LoVo (cell line): ENCODE measurements at regions not wholly inside any gene's neighbourhood (a gene's known extent, or its start where the extent isn't known, plus 50 kb on each side); places are given as distances from the start of the nearest gene placed in this dataset.

Experiments
- DNase-seq: peaks from one replicate; pipeline ENCODE4 v3.0.0-alpha.2; 2016; ENCODE audit warnings: low spot score

DNA sequence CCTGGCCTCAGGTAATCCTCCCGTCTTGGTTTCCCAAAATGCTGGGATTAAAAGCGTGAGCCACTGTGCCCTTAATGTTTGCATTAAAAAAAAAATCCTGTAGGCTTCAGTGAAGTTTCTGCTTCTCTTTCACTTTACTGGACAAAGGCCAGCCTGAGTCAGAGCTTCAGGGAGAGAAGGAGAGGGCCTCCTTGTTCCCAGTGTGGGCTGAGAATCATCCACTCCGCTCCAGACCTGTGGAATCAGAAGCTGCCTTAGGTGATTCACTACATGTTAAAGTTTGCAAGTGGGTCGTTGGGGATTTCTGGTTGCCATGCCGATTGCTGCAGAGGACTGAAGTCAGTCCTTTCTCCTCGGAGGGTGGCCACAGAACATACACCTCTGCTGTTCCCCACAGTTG is 113.3 kb upstream of the EEF1E1 start:
- DNase-seq = no peak

DNA sequence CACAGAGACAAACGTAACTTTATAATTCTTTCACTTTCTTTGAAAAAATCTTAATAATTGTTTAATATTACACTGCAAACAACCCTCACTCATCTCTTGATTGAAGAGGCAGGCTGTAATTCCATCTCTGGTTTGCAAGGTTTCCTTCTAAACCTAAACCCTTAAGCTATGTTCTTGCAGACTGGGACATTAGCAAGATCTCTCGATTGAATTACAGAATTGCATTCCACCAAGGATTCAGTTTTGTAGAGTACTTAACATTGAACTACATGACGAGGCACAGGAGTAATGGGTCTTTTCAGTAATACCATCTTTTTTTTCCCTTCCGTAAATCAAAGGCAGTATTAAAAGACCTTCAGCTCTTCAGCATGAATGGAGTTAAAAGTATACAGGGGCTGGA is 111.6 kb upstream of the EEF1E1 start:
- DNase-seq = no peak

DNA sequence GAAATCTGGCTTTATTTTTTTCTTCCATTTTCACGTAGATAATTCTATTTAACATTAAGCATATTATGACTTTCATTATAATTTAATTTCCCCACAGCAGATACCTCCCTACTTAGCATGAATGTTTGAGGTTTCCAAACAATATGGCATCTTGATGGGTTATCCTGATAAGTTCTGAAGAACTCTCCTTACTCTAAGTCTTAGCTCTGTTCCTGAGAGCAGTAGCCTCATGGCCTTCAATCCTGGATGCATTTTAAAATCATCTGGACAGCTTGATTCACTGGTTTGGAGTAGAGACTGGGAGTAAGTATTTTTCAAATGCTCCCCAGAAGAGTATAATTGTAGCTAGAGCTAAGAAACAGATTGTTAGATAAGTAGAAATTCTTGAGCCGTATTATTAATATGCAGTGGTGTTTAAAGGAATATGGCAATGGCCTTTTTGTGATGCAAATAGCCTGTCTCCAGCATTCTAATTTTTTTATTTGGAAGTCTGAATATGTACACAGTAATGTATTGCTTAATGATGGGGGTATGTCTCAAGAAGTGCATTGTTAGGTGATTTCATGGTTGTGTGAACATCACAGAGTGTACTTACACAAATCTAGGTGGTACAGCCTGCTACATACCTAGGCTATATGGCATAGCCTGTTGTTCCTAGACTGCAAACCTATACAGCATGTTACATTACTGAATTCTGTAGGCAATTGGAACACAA is 110.5 kb upstream of the EEF1E1 start:
- DNase-seq = no peak

DNA sequence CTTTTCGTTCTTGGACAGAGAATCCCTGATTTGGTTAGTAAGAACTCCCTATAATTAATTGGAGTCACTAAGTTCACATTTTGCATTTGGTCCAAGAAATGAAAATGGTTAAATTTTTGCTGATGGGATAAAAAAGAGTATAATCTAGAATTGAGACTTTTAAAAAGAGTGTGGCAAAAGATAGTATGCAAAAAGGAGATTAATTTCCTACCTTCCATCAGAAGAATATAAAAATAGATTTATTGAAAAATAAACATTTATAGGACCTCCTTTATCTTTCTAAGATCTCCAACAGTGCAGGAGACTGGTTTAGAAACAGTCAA is 105.5 kb upstream of the EEF1E1 start:
- no peak for DNase-seq

DNA sequence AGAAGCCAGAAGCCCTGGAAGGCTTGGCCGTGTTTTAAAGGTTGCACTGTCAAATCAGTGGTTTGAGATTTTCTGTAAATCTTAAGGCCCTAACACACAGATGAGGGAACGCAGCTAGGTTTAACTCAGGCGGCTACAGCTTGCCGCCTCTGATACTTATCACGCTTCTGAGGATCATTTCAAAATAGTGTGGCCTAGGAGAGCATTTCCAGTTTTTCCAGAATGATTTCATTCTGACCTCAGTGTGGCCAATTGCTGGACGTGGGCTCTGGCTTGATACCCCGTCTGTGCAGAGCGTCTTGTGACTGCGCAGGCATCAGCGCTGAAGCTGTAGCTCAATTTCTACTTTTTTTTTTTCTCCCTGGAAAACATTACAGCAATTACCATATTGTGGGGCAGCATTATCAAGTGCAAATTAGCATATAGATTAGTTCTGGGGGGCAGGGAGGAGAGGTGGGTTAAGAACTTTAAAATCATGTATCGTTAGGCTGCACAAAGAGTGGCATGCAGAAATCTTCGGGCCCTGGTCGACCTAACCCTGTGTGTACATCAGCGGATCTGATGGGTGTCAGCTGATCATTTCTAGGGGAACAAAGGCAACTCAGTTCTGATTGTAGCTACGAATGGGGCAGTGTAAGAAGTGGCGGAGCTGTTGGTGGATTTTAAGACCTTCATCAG is 105.0 kb upstream of the EEF1E1 start:
- DNase-seq = no peak

DNA sequence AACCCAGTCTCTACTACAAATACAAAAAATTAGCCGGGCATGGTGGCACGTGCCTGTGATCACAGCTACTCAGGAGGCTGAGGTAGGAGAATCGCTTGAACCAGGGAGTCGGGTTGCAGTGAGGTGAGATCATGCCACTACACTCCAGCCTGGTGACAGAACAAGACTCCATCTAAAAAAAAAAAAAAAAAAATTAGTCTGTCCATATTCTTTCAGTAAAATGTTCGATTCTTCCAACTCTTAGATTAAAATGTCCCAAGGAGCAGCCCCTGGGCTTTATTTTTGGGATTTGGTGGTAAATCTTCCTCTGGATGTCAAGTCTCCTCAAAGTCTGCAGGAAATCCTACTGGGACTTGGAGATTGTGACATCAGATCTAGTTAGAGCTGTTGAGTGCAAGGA is 101.0 kb upstream of the EEF1E1 start:
- DNase-seq = no peak

DNA sequence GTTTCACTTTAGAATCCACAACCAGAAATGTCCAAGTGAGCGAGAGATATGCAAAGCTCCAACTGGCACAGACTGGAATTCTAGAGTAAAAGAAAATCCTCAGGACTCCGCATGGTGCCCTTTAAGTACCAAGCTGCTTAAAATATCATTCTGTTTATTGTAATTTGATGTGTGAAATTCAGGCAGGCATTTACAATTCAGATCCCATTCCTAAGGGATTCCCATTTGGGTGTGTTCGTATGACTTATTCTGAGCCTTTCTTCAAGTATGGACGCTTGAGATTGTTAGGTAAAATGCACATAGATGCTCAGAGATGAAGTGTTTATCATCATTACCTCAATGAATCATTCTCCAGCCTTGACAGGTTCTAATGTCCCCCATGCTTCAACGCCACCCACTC is 99.3 kb upstream of the EEF1E1 start:
- DNase-seq = no peak

DNA sequence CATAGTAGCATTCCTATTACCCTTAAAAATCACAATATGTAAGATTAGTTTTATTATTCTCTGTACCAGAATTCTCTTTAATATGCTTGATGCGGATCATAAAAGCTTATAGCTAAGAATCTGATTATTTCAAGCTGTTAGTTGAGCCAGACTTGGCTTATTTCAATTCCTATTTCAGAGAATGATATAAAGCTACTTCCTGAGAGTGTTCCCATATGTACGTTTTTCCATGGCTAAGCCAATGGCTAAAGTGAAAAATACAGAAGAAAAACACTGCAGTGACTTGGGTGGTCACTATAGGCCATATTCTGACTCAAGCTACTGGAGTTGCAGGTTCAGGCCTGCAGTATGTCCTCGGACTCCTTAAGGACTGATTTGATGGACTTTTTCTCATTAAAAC is 97.9 kb upstream of the EEF1E1 start:
- DNase-seq = no peak

DNA sequence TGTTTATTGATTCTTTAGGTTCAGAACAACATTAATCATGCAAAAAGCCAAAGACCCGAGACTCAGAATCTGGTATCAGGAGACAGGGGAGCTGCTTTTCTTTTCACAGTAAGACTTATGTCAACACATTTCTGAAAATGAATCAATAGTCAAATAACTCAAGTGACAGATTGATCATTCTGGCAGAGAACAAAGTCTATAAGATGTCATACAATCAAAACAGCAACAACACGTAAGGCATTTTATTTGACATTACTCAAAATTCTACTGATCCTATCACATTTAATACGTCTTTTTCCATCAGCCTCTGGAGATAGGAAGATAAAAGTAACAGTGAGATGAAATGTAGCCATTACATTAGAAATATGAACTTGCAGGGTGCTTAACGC is 93.4 kb upstream of the EEF1E1 start:
- DNase-seq = no peak

DNA sequence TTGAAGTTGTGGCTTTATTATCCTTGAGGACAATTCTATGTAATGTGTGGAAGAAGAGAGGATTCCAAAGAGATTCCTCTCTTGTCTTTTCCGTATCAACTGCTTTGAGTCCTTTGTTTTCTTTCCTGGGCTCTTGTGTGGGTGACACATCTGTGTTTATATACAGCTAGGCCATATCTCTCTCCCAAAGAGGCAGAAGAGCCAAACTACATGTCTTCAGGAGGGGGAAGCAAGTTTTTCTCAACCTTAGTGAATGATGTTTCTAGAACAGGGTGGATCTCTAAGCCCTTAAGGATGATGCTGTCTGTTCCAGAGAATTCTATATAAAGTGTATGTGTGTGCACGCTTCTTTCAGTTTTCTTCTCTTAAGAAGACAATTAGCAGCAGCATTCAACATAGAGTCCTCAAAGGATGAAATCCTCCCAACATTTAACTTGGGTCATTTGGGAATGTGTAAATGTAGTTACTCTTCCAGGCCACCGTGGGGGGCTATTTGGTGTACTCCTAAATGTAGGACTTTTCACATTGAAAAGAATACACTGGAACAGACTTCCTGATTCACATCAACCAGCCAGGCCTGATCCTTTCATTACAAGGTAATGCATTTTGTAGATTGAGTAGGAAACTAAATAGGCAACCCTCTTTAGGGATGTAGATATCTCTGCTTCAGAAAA is 92.8 kb upstream of the EEF1E1 start:
- no peak for DNase-seq

DNA sequence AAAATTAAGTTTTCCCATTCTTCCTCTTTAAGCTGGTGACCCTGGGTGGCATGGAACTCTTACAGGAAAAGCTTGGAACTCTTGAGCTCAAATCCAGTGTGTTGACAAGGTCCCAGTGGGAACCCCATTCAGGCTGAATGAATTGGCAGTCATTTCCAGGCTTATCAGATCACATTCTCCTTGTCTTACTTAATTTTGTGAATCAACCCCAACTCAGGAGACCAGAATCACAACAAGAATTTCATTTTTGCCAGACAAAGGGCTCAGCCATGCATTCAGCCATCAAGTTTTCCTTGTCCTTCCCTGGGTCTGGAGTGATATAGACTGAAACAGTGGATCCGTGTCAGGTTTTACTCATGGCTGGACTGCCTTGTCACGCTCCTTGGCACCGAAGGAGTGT is 92.1 kb upstream of the EEF1E1 start:
- DNase-seq = no peak

DNA sequence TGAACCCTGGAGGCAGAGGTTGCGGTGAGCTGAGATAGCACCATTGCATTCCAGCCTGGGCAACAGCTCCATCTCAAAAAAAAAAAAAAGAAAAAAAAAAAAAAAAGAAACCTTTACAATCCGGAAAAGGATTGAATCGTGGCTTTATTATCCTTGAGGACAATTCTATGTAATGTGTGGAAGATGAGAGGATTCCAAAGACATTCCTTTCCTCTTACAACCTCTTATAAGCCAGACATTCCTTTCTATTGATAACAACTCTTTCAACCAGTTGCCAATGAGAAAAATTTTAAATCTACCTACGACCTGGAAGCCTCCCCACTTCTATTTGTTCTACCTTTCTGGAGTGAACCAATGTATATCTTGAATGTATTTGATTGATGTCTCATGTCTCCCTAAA is 91.2 kb upstream of the EEF1E1 start:
- DNase-seq = no peak

DNA sequence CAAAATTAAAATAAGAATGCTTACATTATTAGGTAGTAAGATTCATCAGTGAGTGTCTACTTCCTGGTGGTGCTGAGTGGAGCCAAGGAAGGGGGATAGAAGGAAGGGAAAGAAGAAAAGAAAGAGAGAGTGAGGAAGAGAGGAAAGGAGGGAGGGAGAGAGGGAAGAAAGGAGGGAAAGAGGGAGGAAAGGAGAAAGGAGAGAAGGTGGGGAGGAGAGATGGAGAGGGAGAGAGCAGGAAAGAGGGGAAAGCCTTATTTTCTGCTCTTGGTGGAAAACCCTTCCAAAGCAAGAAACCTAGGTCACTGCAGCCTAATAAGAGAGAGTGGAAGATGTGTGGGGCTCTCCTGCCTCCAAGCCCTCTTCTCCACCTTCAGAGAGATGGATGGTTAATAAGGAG is 90.2 kb upstream of the EEF1E1 start:
- DNase-seq = no peak

DNA sequence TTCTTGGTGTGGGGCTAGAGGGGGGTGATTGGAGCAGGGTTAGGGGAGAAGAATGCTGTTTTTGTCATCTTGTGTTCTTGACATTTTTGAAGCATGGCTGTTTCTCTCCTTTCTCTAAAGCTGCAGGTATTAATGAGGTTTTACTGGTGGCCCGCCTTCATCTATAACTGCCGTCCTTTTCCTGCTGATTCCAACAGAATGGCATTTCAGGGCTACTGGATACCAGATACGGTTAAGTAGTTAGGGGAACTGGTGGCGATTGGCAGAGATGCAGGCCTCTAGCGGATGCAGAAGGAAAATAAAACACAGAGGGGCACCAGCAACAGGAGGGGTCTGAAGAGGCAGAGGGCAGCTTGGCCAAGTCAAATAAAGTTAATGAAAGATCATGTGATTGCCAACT is 89.7 kb upstream of the EEF1E1 start:
- no peak for DNase-seq

DNA sequence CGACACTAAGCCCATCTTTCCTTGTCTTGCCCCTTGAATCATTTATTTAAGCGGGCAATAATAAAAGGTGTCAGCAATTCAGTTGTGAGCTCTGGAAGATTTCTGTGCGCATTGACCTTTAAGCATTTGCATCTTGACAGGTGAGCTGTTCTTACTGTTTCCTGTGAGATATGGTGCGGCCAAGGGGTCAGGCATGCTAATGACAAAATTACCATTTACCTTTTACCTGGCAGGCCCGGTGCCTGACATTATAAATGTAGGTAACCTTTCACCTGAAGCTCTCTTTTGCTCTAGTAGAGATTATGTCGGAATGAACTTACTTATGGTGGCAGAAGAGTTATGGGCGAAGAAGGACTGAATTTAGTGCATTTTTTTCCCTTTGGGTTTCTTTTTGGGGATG is 89.3 kb upstream of the EEF1E1 start:
- DNase-seq = no peak

DNA sequence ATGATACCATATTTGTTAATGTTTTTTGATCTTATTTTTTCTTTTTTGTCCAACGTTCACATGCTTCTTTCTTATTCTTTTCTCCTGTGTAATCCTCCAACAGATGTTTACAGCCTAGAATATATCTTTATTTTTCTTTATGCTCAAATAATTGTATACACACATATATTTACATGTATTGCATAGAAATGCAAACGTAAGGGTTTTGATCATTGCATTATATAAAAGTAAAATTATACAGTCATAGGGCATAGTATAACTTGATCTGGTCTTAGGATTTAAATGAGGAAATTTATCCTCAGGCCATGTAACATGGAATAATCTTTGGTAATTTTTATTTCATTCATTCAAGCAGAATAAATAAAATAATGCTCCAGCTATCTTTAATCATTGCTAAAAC is 84.9 kb upstream of the EEF1E1 start:
- no peak for DNase-seq

DNA sequence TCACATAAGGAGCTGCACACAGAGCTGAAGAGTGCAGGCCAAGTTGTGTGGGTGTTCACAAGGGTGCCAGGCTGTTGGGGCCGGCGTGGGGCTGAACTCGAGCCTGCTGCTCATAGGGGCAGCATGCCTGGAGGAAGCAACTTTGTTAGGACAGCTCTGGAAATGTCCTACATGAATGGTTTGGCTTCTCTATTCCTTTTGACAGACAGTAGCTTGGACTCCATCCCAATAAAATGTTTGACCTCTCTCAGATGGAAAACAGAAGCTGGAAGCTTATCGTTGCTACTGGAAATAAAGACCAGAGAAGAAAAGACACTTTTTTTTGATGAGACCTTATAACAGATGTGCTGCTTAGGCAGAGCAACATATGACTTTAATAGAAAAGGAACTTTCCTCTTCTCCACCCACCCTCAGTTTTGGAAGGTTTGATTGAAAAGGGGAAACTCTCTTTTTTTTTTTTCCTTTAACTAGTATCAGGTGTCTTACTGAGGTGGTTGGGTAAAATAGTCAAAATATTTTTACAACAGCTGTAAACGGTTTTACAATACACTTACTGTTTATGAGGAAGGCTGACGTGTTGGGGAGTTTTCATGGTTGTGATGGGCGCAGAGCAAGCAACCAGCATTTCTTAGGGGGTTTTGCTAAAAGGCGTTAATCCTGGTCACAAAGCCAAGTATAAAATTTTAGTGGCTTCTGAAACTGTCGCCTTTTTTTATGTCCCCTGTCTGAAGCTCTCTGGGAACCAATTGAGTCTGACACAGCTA is 80.7 kb upstream of the EEF1E1 start:
- DNase-seq = no peak

DNA sequence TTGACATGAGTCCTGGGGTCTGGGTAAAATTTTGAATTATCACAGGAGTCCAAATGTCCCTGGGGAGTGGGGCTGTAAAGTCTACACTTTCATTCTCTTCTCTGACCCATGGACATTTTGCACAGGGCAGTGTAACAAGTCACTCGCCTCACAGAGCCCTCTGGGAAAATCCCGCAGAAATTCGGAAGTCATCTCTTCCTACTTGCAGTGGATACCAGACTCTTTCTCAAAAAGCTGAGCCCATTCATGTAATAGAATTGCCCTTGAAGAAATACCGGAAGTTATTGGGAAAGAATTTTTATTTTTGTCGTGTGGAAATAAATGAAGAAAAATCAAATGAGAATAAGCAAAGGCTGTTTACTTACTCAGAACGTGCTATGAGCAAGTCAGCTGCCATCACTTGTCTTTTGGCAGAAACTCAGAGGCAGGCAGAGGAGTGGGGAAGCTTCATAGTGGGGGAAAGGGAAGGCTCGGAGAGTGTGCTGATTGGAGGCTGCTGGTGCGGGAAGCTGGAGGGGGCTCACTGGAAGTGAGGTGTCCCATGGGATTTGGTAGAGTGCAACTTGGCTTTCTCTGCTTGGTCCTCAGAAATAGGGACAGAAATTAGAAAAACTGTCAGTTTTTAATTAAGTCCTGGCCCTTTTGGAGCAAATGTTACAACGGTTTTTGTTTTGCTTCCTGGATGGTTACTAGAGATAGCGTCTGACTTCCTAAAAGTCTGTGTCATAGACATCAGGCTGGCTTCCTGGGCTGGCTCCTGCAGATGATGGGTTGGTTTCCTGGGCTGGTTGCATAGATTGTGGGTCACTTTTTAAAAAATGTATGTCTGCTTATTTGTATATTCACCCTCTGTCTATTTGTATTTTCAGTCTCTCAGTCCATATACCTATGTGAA is 79.8 kb upstream of the EEF1E1 start:
- DNase-seq = no peak

DNA sequence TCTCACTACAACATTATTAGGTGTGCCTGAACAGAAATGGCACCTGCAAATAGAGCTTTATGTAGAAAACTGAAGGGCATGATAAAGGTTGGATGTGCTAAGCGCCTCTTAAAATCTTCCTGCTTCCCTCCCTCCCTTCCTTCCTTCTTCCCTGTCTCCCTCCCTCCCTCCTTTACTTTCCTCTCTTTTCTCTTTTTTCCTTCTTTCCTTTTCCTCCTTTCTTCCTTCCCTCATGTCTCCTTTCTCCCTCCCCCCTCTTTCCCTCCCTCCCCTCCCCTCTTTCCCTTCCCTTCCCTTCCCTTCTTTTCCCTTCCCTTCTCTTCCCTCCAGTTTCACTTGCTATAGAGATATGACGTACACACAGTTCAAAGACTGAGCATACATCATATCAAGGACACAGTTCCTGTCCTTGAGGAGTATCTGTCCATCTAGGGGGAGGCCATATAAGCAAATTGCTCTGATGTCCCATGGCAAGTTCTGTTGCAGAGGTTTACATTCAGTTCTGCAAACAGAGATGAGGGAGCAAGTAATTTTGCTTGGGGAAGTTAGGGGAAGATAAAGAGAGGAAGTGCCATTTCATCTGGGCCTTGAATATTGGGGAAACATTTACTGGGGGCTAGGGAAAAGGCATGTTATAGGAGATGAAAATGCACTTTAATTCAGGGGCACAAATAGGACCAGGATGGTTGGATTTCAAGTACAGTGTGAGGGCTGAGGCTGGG is 79.0 kb upstream of the EEF1E1 start:
- no peak for DNase-seq

DNA sequence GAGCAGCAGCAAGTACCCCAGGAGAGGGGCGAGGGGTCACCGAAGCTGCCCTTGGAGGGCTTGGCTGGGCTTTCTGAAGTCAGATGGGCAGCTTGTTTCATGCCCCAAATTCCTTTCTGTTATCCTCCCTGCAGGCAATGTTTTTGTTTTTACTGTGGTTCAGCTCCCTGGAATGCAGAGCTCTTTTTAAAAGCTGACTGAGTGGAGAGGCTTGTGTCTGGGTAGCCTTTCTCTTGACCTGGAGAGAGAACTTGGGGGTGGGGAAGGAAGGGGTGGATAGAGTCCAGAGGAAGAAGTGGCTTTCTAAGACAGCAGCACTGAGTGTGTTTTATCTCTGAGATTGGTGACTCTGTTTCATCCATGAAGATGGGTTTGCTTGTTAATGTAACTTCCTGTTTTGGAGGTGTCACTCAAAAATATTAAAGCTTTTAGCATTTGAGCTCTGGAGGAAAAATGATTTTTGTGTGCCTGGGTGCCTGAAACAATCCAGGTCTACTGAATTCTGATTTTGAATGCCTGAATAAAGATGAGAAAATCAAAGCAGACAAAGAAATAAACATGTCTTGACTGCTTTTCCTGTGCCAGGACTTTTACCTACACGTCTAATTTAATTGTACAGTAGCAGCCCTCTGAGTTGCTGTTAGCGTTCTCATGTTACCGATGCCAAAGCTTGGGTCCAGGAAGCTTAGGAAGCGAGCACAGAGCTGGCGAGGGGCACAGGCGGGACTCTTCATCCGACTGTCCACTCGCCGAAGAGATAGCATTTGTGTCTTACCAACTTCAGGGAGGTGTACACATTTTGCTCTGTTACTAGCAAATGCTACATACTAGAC is 78.2 kb upstream of the EEF1E1 start:
- peak; percentile 7 for DNase-seq
